Muscle of back (tissue), 3 donors: ENCODE measurements at regions not wholly inside any gene's neighbourhood (a gene's known extent, or its start where the extent isn't known, plus 50 kb on each side); places are given as distances from the start of the nearest gene placed in this dataset.
"Not testable (repeated sequence)": the region's sequence is repeated elsewhere in the genome, so short reads cannot be mapped to it uniquely, and the experiment has no call there.

ENCODE experiments used
- DNase-seq, 3 donors: peaks; one replicate each; pipeline versions ENCODE4 v3.0.0 to v3.0.0-alpha.2; 2013

GRCh38 chr16:47905771-47906170, 250.0 kb downstream of the ABCC12 start:
- no peak for DNase-seq

- no peak for DNase-seq
Measured at GRCh38 chr16:47904691-47905090, 251.1 kb downstream of the ABCC12 start.

- DNase-seq, result no peak
Measured at GRCh38 chr16:47903470-47903869, 252.3 kb downstream of the ABCC12 start.

- DNase-seq, result not testable (repeated sequence)
Measured at GRCh38 chr16:47897105-47897504, 258.7 kb downstream of the ABCC12 start.

- DNase-seq, result no peak
Measured at GRCh38 chr16:47895146-47895545, 260.6 kb downstream of the ABCC12 start.

- no peak for DNase-seq
Measured at GRCh38 chr16:47892999-47893398, 262.8 kb downstream of the ABCC12 start.

- DNase-seq, result no peak
Measured at GRCh38 chr16:47888734-47889133, 267.1 kb downstream of the ABCC12 start.

GRCh38 chr16:47888142-47888541, 267.7 kb downstream of the ABCC12 start:
- DNase-seq, result no peak

- DNase-seq, result no peak
Measured at GRCh38 chr16:47887496-47887895, 268.3 kb downstream of the ABCC12 start.

- DNase-seq, result no peak
Measured at GRCh38 chr16:47886631-47887415, 269.0 kb downstream of the ABCC12 start.

GRCh38 chr16:47886139-47886538, 269.7 kb downstream of the ABCC12 start:
- DNase-seq, result no peak

GRCh38 chr16:47885489-47885888, 270.3 kb downstream of the ABCC12 start:
- DNase-seq, result no peak

- DNase-seq, result no peak
Measured at GRCh38 chr16:47884116-47884725, 271.6 kb downstream of the ABCC12 start.

- DNase-seq, result no peak
Measured at GRCh38 chr16:47881574-47881973, 274.2 kb downstream of the ABCC12 start.

- DNase-seq, result no peak
Measured at GRCh38 chr16:47880653-47881052, 275.1 kb downstream of the ABCC12 start.

- no peak for DNase-seq
Measured at GRCh38 chr16:47877166-47877565, 278.6 kb downstream of the ABCC12 start.

GRCh38 chr16:47876511-47876910, 279.3 kb downstream of the ABCC12 start:
- no peak for DNase-seq

GRCh38 chr16:47873434-47873833, 282.4 kb downstream of the ABCC12 start:
- no peak for DNase-seq

- DNase-seq, result no peak
Measured at GRCh38 chr16:47872225-47872624, 283.6 kb downstream of the ABCC12 start.

- DNase-seq, result no peak
Measured at GRCh38 chr16:47866423-47866822, 289.4 kb downstream of the ABCC12 start.

GRCh38 chr16:47865337-47865855, 290.4 kb downstream of the ABCC12 start:
- no peak for DNase-seq

- DNase-seq, result not testable (repeated sequence)
Measured at GRCh38 chr16:47864262-47864661, 291.5 kb downstream of the ABCC12 start.

- no peak for DNase-seq
Measured at GRCh38 chr16:47861999-47862398, 293.8 kb downstream of the ABCC12 start.
